Fibroblast of upper back skin (primary cell): ENCODE measurements at regions not wholly inside any gene's neighbourhood (a gene's known extent, or its start where the extent isn't known, plus 50 kb on each side); places are given as distances from the start of the nearest gene placed in this dataset.
A peak's percentile ranks its signal among the peaks of the same experiment; 100 is the strongest.

Experiments used
- DNase-seq: peaks from one replicate; pipeline ENCODE4 v3.0.0-alpha.2; 2013

- DNase-seq = no peak
These were observed 110.6 kb downstream of the SIK1 start for GRCh38 chr21:43316156-43316845.

GRCh38 chr21:43315244-43316137 lies 111.4 kb downstream of the SIK1 start:
- no peak for DNase-seq

- no peak for DNase-seq
These were observed 113.0 kb downstream of the SIK1 start for GRCh38 chr21:43313939-43314405.

GRCh38 chr21:43313221-43313938 lies 113.6 kb downstream of the SIK1 start:
- DNase-seq = no peak

- no peak for DNase-seq
These were observed 114.2 kb downstream of the SIK1 start for GRCh38 chr21:43312751-43313169.

- no peak for DNase-seq
These were observed 114.9 kb downstream of the SIK1 start for GRCh38 chr21:43312011-43312410.

GRCh38 chr21:43311301-43311817 lies 115.6 kb downstream of the SIK1 start:
- DNase-seq = no peak

GRCh38 chr21:43308815-43309283 lies 118.1 kb downstream of the SIK1 start:
- DNase-seq = no peak

- no peak for DNase-seq
These were observed 118.7 kb downstream of the SIK1 start for GRCh38 chr21:43308101-43308814.

GRCh38 chr21:43307677-43308070 lies 119.3 kb downstream of the SIK1 start:
- DNase-seq = no peak

- peak; percentile 8 for DNase-seq
These were observed 119.8 kb downstream of the SIK1 start for GRCh38 chr21:43306911-43307676.

GRCh38 chr21:43306391-43306790 lies 120.5 kb downstream of the SIK1 start:
- DNase-seq = no peak

GRCh38 chr21:43305811-43306311 lies 121.1 kb downstream of the SIK1 start:
- no peak for DNase-seq

GRCh38 chr21:43305336-43305665 lies 121.6 kb downstream of the SIK1 start:
- DNase-seq = no peak

- DNase-seq = no peak
These were observed 122.2 kb downstream of the SIK1 start for GRCh38 chr21:43304621-43305335.

- no peak for DNase-seq
These were observed 122.7 kb downstream of the SIK1 start for GRCh38 chr21:43304206-43304605.

GRCh38 chr21:43303275-43304178 lies 123.4 kb downstream of the SIK1 start:
- DNase-seq = no peak

GRCh38 chr21:43302769-43303168 lies 124.2 kb downstream of the SIK1 start:
- DNase-seq = no peak

GRCh38 chr21:43302062-43302700 lies 124.8 kb downstream of the SIK1 start:
- DNase-seq = no peak
